ENCODE measurements at regions not wholly inside any gene's neighbourhood (a gene's known extent, or its start where the extent isn't known, plus 50 kb on each side); places are given as distances from the start of the nearest gene placed in this dataset.

DNA sequence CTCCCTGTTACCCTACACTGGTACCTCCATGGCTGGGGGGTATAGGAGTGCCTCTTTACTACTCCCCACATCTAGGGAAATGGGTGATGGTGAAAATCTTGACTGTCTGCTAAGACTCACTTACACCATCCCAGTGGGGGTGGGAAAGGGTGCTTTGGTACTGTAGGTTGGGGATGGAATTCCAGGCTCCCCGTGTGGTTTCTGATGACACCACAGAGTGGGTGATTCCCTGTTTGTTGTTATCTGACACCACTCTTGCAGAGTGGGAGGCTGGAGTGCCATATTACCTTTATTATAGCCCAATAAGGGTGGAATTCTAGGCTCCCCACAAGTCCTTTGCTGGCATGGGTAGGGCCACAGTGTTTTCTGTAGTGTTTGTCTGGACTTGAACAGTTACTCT, 264.6 kb upstream of the MAN1A1 start:
- Histone ChIP-seq H3K23me2 (ENCODE audit: insufficient read length, low read depth, low read length, poor library complexity, severe bottlenecking) (no peaks in the 10 kb centered on the region), H3K4me1 (ENCODE audit: insufficient read depth, low read length) (no peaks in the 10 kb centered on the region; the same call in 1 of the 2 replicates), H2BK5ac (ENCODE audit: insufficient read length, low read length) (no peak overlapping the region), H2AK5ac (ENCODE audit: insufficient read length, low read length) (no peak overlapping the region), H3K14ac (ENCODE audit: insufficient read depth, low read length) (no peak overlapping the region), H3K9ac (ENCODE audit: extremely low read depth, insufficient read length, low read length) (no peak overlapping the region), H2AFZ (ENCODE audit: low read length) (no peak overlapping the region), H3K9me3 (ENCODE audit: control insufficient read depth, low read depth, low read length) (no peaks in the 10 kb centered on the region), H3K27me3 (ENCODE audit: insufficient read depth, low read length) (no peaks in the 10 kb centered on the region), H2BK15ac (ENCODE audit: low read depth, low read length) (no peak overlapping the region), H4K5ac (ENCODE audit: insufficient read length, low read depth, low read length) (no peak overlapping the region), H4K20me1 (ENCODE audit: control insufficient read depth, insufficient read depth, insufficient read length) (no peaks in the 10 kb centered on the region), H2BK12ac (ENCODE audit: insufficient read length, low read depth, low read length) (no peak overlapping the region), H2BK20ac (ENCODE audit: low read depth, low read length, poor library complexity, severe bottlenecking) (no peak overlapping the region), H4K8ac (replicated peaks; ENCODE audit: insufficient read length, low read depth, low read length) (no peak overlapping the region), H3K79me1 (ENCODE audit: insufficient read depth, low read depth, low read length, poor library complexity, severe bottlenecking) (no peaks in the 10 kb centered on the region), H4K91ac (ENCODE audit: insufficient read length, low read depth, low read length) (no peak overlapping the region), H3K27ac (ENCODE audit: insufficient read length, low read depth, low read length) (no peak overlapping the region), H3T11ph (ENCODE audit: low read length) (no peak overlapping the region), H3K23ac (ENCODE audit: insufficient read length, low read depth, low read length) (no peak overlapping the region), H3K79me2 (ENCODE audit: insufficient read depth, low read length) (no peaks in the 10 kb centered on the region), H2BK120ac (ENCODE audit: low read depth, low read length, poor library complexity, severe bottlenecking) (no peak overlapping the region), H3K18ac (ENCODE audit: insufficient read length, low read depth, low read length) (no peak overlapping the region), H3K4ac (ENCODE audit: low read depth, low read length) (no peak overlapping the region), H3K4me2 (ENCODE audit: insufficient read depth, insufficient read length, low read length) (no peak overlapping the region), H3K56ac (ENCODE audit: insufficient read length, low read depth, low read length) (no peak overlapping the region)
- H3K27ac Mint-ChIP-seq: no peak overlapping the region; a peak in 1 of 7 replicates
- H3K27me3 Mint-ChIP-seq (ENCODE audit: low read depth): no peaks in the 10 kb centered on the region
- no peaks in the 10 kb centered on the region for H3K9me3 Mint-ChIP-seq
- no CpG with 5 or more reads among the region's 1 CpG for WGBS (ENCODE audit: extremely low coverage, insufficient read length, low lambda C conversion rate)
- peaks cover 13 to 16% of the 10 kb centered on the region in 2 experiments for H3K4me1 Mint-ChIP-seq
- DNase-seq: no peak
- no peaks in the 10 kb centered on the region for H3K36me3 Mint-ChIP-seq (ENCODE audit: insufficient read depth in 1 of 3, low read depth in 3 of 3)
- H3K4me3 Mint-ChIP-seq: no peak overlapping the region
- TF ChIP-seq, protein P1, sequence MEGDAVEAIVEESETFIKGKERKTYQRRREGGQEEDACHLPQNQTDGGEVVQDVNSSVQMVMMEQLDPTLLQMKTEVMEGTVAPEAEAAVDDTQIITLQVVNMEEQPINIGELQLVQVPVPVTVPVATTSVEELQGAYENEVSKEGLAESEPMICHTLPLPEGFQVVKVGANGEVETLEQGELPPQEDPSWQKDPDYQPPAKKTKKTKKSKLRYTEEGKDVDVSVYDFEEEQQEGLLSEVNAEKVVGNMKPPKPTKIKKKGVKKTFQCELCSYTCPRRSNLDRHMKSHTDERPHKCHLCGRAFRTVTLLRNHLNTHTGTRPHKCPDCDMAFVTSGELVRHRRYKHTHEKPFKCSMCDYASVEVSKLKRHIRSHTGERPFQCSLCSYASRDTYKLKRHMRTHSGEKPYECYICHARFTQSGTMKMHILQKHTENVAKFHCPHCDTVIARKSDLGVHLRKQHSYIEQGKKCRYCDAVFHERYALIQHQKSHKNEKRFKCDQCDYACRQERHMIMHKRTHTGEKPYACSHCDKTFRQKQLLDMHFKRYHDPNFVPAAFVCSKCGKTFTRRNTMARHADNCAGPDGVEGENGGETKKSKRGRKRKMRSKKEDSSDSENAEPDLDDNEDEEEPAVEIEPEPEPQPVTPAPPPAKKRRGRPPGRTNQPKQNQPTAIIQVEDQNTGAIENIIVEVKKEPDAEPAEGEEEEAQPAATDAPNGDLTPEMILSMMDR (conservative IDR thresholded peaks at IDR 0.05): no peak

Data from H9 (cell line).